Memory B cell (primary cell): ENCODE measurements at regions not wholly inside any gene's neighbourhood (a gene's known extent, or its start where the extent isn't known, plus 50 kb on each side); places are given as distances from the start of the nearest gene placed in this dataset.

ENCODE experiments used
- ATAC-seq: fragments of 150-1000 bp; cut with Tn5 transposase; 2 replicates; pipeline ENCODE4 v1.10.0; 2021; ENCODE audit warnings: low read depth, mild to moderate bottlenecking, moderate library complexity
- DNase-seq, 2 donors: peaks; one replicate each; pipeline ENCODE4 v3.0.0; 2022; ENCODE audit warnings: low spot score in 2 of 2
- H3K27ac Mint-ChIP-seq: one replicate; pipeline ENCODE4 v1.8.0; 2022; ENCODE audit warnings: mild to moderate bottlenecking, moderate library complexity, mixed read lengths
- H3K27me3 Mint-ChIP-seq: one replicate; pipeline ENCODE4 v1.8.0; 2022; ENCODE audit warnings: mixed read lengths
- H3K36me3 Mint-ChIP-seq: one replicate; pipeline ENCODE4 v1.8.0; 2022; ENCODE audit warnings: mild to moderate bottlenecking, mixed read lengths
- H3K4me1 Mint-ChIP-seq: one replicate; pipeline ENCODE4 v1.8.0; 2022; ENCODE audit warnings: mixed read lengths
- H3K4me3 Mint-ChIP-seq: one replicate; pipeline ENCODE4 v1.8.0; 2022; ENCODE audit warnings: mild to moderate bottlenecking, moderate library complexity, mixed read lengths
- H3K9me3 Mint-ChIP-seq: one replicate; pipeline ENCODE4 v1.8.0; 2022; ENCODE audit warnings: mixed read lengths

DNA sequence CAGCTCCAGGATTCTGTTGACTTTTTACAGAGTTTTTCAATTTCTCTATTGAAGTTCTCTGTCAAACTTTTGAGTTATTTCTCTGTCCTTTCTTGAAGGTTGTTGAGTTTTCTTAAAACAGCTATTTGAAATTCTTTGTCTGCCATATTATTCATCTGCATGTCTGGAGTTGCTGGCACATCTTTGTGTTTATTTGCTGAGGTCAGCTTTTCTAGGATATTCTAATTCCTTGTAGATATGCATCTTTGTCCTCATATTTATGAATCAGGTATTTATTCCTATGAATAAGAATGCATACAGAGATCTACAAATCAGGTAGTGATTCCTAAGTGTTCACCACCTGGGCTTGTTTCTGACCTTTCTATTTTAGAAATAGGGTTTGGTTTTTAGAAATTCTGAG lies 546.4 kb downstream of the RAPGEF2 start:
- Mint-ChIP-seq H3K36me3 (no peaks in the 10 kb centered on the region), H3K9me3 (peaks cover 12% of the 10 kb centered on the region), H3K27me3 (no peaks in the 10 kb centered on the region), H3K27ac (no peak overlapping the region), H3K4me3 (no peak overlapping the region), H3K4me1 (no peaks in the 10 kb centered on the region)
- no peak for ATAC-seq
- no peak for DNase-seq

DNA sequence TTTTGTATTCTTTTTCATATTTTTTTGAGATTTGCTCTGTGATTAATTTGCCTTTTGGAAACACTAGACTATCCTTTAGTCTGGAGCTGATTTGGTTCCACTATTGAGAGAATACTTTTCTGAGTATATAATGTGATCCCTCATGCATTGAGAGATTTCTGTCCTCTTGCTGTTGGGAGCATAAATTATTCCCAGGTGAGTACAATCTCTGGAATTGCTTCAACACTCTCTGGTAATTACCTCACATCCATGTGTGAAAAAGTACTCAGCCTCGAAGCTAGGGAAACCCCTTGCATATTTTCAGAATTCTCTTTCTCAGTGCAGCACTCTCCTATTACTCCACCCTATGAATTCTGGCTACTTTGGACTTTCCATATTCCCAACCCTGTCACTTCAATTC lies 550.0 kb downstream of the RAPGEF2 start:
- Mint-ChIP-seq H3K4me3 (no peak overlapping the region), H3K27me3 (no peaks in the 10 kb centered on the region), H3K9me3 (peaks cover 8% of the 10 kb centered on the region), H3K36me3 (no peaks in the 10 kb centered on the region), H3K27ac (no peak overlapping the region), H3K4me1 (no peaks in the 10 kb centered on the region)
- DNase-seq (no peak), ATAC-seq (no peak)

DNA sequence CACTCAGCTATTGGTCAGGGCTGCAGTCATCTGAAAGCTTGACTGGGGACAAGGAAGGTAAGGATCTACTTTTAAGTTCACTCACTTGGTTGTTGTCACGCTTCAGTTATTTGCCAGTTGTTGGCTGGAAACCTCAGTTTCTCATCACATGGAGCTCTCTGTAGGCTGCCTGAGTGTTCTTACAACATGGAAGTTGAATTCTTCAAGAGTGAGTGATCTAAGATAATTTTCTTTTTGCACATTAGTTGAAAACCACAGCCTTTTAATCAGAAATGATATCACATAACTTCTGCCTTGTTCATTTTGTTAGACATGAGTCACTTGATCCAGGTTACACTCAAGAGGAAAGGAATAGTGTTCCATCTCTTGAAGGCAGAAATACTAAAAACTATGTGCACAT lies 552.7 kb downstream of the RAPGEF2 start:
- H3K27ac Mint-ChIP-seq = no peak overlapping the region
- ATAC-seq (no peak), DNase-seq (no peak)
- H3K4me3 Mint-ChIP-seq = no peak overlapping the region
- H3K4me1 Mint-ChIP-seq = no peaks in the 10 kb centered on the region
- no peaks in the 10 kb centered on the region for H3K27me3 Mint-ChIP-seq
- H3K9me3 Mint-ChIP-seq = peaks cover 7% of the 10 kb centered on the region
- H3K36me3 Mint-ChIP-seq = no peaks in the 10 kb centered on the region

DNA sequence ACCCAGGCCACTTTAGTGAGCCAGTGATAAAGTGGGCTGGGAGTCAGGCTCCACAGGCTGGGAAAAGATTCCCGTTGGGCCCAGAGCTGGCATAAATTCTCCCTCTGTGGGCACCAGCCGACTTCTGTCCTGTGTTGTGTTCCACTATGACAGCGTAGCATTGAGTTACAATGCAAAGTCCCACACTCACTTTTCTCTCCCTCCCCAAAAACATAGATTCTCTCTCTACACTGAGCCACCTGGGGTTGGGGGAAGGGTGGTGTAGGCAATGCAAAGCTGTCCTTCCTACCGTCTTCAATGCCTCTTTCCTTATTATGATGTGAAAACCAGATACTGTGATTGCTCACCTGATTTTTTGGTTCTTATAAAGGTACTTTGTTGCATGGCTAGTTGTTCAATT lies 566.2 kb downstream of the RAPGEF2 start:
- DNase-seq (no peak), ATAC-seq (no peak)
- no peaks in the 10 kb centered on the region for H3K27me3 Mint-ChIP-seq
- no peak overlapping the region for H3K27ac Mint-ChIP-seq
- H3K4me3 Mint-ChIP-seq = no peak overlapping the region
- H3K36me3 Mint-ChIP-seq = no peaks in the 10 kb centered on the region
- H3K9me3 Mint-ChIP-seq = peaks cover 2% of the 10 kb centered on the region
- H3K4me1 Mint-ChIP-seq = no peaks in the 10 kb centered on the region

DNA sequence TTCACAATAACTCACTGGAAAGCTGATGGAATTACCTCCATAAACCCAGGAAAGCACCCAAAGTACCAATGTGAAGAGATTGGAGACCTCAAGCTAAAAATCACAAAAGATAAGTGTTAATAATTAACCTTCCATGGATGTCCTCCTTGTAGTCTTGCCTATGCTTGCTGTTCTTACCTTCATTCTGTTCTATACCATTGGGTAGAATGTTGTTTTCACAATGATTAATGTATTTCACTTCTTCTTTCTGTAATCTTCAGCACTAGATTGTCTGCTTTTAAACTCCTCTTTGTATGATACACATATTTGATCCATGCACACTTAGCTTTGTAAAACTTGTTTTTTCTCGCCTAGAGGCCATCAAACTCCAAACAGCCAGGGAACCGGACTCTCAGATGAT lies 570.3 kb downstream of the RAPGEF2 start:
- Mint-ChIP-seq H3K27me3 (no peaks in the 10 kb centered on the region), H3K27ac (no peak overlapping the region), H3K4me1 (no peaks in the 10 kb centered on the region), H3K9me3 (peaks cover 2% of the 10 kb centered on the region), H3K36me3 (no peaks in the 10 kb centered on the region), H3K4me3 (no peak overlapping the region)
- DNase-seq (no peak), ATAC-seq (no peak)

DNA sequence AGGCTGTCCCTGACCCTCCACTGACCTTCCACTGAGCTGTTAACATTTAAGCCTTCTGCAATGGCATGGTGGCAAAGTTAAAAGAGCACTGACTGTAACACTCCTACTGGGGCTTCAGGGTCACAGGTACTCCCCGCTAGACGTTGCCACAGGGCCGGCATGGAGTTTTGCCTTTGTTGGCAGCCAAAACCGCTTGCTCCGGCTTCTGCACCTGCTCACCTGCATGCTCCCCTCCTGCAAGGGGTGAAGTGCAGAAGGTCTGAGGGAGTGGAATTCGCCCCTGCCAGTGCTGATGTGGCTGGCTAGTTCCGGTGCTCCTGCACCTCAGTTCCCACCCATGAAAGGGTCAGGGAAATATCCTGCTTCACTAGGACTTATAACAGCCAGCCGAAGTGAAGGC lies 571.4 kb downstream of the RAPGEF2 start:
- ATAC-seq (no peak), DNase-seq (no peak)
- H3K36me3 Mint-ChIP-seq = no peaks in the 10 kb centered on the region
- no peak overlapping the region for H3K4me3 Mint-ChIP-seq
- H3K4me1 Mint-ChIP-seq = no peaks in the 10 kb centered on the region
- no peak overlapping the region for H3K27ac Mint-ChIP-seq
- no peaks in the 10 kb centered on the region for H3K27me3 Mint-ChIP-seq
- peaks cover 2% of the 10 kb centered on the region for H3K9me3 Mint-ChIP-seq

DNA sequence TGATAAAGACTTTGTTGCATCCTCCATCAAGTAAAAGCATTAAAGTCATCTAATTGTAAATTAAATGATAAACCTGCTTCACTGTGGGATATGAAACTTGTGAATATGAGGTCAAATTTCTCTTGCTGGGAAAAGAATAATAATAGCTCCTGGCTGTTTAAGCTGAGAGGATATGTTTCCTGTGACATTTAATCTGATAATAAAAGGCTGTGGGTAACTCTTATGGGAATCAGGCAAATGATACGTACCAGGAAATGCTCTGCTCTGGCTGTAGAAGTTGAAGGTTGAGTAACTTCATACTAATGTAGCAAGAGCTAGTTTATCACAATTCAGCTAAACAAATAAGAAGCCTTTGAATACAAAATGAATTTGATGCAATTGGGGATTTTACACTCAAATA lies 574.6 kb downstream of the RAPGEF2 start:
- no peaks in the 10 kb centered on the region for H3K27me3 Mint-ChIP-seq
- DNase-seq = no peak
- no peaks in the 10 kb centered on the region for H3K4me1 Mint-ChIP-seq
- H3K36me3 Mint-ChIP-seq = no peaks in the 10 kb centered on the region
- H3K9me3 Mint-ChIP-seq = peaks cover 2% of the 10 kb centered on the region
- no peak overlapping the region for H3K4me3 Mint-ChIP-seq
- H3K27ac Mint-ChIP-seq = no peak overlapping the region
- ATAC-seq = no peak

DNA sequence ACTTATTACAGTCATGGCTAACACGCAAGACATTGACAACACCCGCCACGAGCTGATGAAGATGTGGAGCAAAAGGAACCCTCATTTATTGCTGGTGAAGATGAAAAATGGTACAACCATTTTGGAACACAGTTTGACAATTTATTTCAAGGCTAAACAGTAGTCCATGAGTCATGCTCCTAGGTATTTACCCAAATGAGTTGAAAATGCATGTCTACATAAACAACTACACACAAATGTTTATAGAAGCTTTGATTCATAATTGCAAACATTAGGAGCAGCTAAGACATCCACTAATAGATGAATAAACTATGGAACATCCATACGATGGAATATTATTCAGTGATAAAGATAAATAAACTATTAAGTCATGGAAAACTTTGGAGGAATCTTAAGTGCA lies 580.1 kb downstream of the RAPGEF2 start:
- H3K4me3 Mint-ChIP-seq = no peak overlapping the region
- H3K27me3 Mint-ChIP-seq = no peaks in the 10 kb centered on the region
- H3K27ac Mint-ChIP-seq = no peak overlapping the region
- no peaks in the 10 kb centered on the region for H3K36me3 Mint-ChIP-seq
- DNase-seq = no peak
- no peak for ATAC-seq
- H3K4me1 Mint-ChIP-seq = no peaks in the 10 kb centered on the region
- H3K9me3 Mint-ChIP-seq = peaks cover 2% of the 10 kb centered on the region

DNA sequence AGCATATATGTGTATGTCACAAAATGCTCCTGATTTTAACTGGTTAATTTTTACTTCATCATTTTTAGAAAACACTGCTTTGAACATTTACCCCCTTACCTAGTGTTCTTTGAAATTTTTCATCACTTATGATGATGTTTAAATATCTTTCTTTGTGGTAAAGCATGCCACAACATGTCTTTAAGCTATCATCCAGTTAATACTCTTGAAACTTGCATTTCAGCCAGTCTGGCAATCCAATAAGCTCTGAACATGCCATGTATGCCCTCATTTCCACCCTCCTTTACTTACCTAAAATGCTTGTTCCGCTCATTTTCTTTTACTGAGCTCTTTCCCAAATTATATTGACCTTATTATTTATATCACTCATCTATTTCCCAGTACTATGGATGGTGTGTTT lies 581.2 kb downstream of the RAPGEF2 start:
- ATAC-seq = no peak
- H3K36me3 Mint-ChIP-seq = no peaks in the 10 kb centered on the region
- H3K27ac Mint-ChIP-seq = no peak overlapping the region
- H3K4me1 Mint-ChIP-seq = no peaks in the 10 kb centered on the region
- DNase-seq = no peak
- H3K9me3 Mint-ChIP-seq = peaks cover 2% of the 10 kb centered on the region
- H3K4me3 Mint-ChIP-seq = no peak overlapping the region
- H3K27me3 Mint-ChIP-seq = no peaks in the 10 kb centered on the region

DNA sequence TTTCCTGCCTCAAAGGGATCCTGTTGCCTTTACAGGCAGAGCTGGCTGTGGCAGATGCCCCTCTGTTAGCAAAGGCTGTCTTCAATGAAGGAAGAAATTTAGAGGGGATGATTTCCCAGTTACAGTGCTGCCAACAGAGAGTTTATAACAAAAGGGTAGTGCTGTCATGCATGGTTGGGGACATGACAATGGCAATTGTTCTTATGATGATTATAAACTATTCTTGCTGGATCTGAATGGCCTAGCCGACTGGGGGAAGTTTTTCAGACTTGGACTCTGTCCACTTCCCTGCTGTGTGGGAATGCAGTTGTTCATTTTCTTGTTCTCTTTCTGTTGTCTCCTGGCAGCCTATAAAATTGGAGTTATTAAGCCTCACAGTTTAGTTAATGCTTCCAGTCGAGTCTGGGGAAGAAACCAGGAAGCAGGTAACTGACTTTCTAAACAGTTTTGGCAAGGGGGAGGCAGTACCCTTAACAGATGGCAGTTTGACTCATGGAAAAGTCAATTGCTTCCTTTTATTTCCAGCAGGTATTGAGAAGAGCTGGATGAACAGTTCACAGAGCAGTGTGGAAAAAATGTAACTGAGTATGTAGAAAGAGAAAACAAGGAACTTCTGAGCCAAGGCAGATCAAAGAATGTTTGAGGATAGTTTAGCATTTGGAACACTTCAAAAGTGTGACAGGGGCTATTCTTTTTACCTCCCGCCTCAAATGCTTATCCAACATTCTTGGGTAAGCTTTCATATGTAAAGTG lies 582.6 kb downstream of the RAPGEF2 start:
- H3K9me3 Mint-ChIP-seq = peaks cover 2% of the 10 kb centered on the region
- DNase-seq (no peak), ATAC-seq (no peak)
- H3K27ac Mint-ChIP-seq = no peak overlapping the region
- no peaks in the 10 kb centered on the region for H3K27me3 Mint-ChIP-seq
- no peaks in the 10 kb centered on the region for H3K4me1 Mint-ChIP-seq
- H3K36me3 Mint-ChIP-seq = no peaks in the 10 kb centered on the region
- no peak overlapping the region for H3K4me3 Mint-ChIP-seq

DNA sequence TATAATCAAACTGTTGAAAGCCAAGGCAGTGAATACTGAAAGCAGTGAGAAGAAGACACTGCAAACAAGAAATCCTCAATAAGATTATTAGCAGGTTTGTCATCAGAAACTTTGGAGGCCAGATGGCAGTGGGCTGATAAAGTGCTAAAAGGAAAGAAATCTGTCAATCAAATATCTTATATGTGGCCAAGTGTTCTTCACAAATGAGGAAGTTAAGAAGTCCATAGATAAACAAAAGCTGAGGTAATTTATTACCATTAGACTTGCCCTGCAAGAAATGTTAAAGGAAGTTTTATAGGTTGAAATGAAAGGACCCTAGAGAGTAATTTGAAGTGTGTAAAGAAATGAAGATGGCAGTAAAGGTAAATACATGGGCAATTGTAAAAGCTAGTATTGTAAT lies 586.6 kb downstream of the RAPGEF2 start:
- H3K36me3 Mint-ChIP-seq = no peaks in the 10 kb centered on the region
- DNase-seq (no peak), ATAC-seq (no peak)
- H3K27ac Mint-ChIP-seq = no peak overlapping the region
- H3K9me3 Mint-ChIP-seq = peaks cover 8% of the 10 kb centered on the region
- no peaks in the 10 kb centered on the region for H3K27me3 Mint-ChIP-seq
- H3K4me1 Mint-ChIP-seq = no peaks in the 10 kb centered on the region
- no peak overlapping the region for H3K4me3 Mint-ChIP-seq

DNA sequence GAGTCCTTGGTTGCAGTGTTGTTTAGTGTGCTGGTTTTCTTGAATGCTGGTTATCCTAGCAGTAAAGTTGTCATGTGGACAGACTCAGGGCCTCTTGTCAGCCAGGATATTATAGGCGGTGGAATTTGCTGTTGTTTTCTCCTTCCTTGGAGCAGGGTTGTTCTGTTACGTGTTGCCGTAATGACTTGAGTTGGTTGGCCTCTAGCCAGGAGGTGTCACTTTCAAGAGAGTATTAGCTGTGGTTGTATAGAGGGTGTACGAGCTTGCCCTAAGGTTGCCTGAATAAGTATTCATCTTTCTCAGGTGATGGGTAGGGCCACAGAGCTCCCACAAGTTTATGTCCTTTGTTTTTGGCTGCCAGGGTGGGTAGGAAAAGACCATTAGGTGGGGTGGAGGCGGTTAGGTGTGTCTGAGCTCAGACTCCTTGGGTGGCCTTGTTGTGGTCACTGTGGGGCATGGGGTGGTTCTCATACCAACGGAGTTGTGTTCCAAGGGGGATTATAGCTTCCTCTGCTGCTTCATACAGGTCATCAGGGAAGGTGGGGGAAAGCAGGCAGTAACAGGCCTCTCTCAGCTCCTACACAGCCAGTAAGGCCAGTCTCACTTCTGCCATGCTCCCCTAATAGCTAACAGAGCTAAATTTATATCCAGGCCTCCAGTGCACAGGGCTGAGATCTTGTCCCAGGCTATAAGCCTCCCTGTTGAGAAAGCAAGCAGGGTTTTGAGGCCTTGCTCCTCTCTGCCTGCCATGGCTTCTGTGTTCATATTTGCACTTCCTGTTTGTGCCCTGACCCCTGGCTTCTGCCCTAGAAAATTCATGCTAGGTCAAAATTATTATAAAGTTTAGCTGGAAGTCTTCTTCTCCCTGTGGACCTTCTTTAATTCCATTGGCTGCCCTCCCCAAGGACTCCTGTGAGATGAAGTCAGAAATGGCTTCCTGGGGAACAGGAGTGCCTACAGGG lies 594.7 kb downstream of the RAPGEF2 start:
- Mint-ChIP-seq H3K27me3 (no peaks in the 10 kb centered on the region), H3K4me3 (no peak overlapping the region), H3K36me3 (no peaks in the 10 kb centered on the region), H3K27ac (no peak overlapping the region), H3K4me1 (no peaks in the 10 kb centered on the region), H3K9me3 (peaks cover 13% of the 10 kb centered on the region)
- DNase-seq (no peak), ATAC-seq (no peak)

DNA sequence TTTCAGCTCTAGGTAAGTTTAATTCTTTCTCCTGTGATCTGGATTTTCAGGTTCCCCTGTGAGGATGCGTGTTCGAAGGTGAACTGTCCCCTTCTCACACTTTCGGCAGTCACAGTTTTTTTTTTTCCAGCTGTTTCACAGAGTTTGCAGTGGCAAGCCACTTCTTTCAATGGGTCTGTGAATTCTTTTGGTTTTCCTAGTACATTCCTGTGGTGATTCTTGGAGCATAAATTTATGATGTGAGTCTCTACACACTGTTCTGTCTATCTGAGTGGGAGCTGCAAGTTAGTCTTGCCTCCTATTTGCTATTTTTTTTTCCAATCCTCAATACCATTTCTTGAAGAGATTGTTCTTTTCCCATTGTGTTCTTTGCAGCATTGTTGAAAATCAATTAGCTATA lies 595.5 kb downstream of the RAPGEF2 start:
- H3K27me3 Mint-ChIP-seq = no peaks in the 10 kb centered on the region
- no peak overlapping the region for H3K4me3 Mint-ChIP-seq
- no peak for ATAC-seq
- no peaks in the 10 kb centered on the region for H3K36me3 Mint-ChIP-seq
- H3K27ac Mint-ChIP-seq = no peak overlapping the region
- H3K9me3 Mint-ChIP-seq = peaks cover 10% of the 10 kb centered on the region
- no peaks in the 10 kb centered on the region for H3K4me1 Mint-ChIP-seq
- no peak for DNase-seq

DNA sequence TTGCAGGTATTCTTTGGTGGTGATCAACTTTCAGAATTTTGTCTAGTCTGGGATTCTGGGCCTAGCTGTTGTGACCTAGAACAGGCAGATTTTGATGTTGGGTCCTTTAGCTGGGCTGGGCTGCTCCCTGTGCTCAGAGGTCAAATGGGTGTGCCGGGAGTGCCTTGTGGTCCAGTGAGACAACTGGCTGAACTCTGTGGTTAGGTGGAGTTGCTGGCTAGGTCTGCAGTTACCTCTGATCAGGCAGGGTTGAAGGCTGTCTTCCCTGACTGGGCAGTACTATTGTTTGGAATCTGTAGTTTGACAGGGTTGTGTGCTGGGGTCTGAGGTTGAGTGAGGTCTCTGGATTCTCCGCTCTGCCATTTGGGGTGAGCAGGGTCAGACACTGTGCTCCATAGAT lies 599.3 kb downstream of the RAPGEF2 start:
- Mint-ChIP-seq H3K4me3 (no peak overlapping the region), H3K4me1 (no peaks in the 10 kb centered on the region), H3K9me3 (peaks cover 5% of the 10 kb centered on the region), H3K27me3 (no peaks in the 10 kb centered on the region), H3K27ac (no peak overlapping the region), H3K36me3 (no peaks in the 10 kb centered on the region)
- no peak for ATAC-seq
- DNase-seq = no peak
